H1 (cell line): ENCODE measurements at regions not wholly inside any gene's neighbourhood (a gene's known extent, or its start where the extent isn't known, plus 50 kb on each side); places are given as distances from the start of the nearest gene placed in this dataset.

ENCODE experiments used
- CTCF ChIA-PET: fragments of 300-600 bp; sonication (Branson Sonifier 250); formaldehyde crosslinking; loops from one replicate; lab custom pipeline; 2021; ENCODE audit not compliant: partially characterized antibody; lab: Charles Lee
- POLR2A ChIA-PET: fragments of 300-600 bp; sonication (Branson Sonifier 250); formaldehyde crosslinking; loops from one replicate; lab custom pipeline; 2021; ENCODE audit warnings: inconsistent platforms; ENCODE audit not compliant: partially characterized antibody; lab: Charles Lee
- DNase-seq, 2 experiments: peaks; one replicate each; pipeline versions ENCODE4 v3.0.0 to v3.0.0-alpha.2; 2010 to 2022; ENCODE audit warnings: low spot score in 2 of 2, low read depth in 1 of 2, mixed read lengths in 1 of 2
- FAIRE-seq: peaks from 2 replicates; lab custom pipeline; 2011; peaks lifted over from hg19 to GRCh38; lab: Jason Lieb, UNC
- H2AFZ ChIP-seq: 2 replicates; pipeline ENCODE4 v1.8.1; 2012; ENCODE audit warnings: low read length, inconsistent platforms
- H2AK5ac ChIP-seq: 2 replicates; pipeline ENCODE4 v1.6.1; 2013; ENCODE audit warnings: low read depth, low read length
- H2BK120ac ChIP-seq: replicated peaks from 2 replicates; pipeline ENCODE3; 2013; ENCODE audit warnings: low read depth, low read length, inconsistent platforms
- H2BK12ac ChIP-seq: 2 replicates; pipeline ENCODE4 v1.6.1; 2013; ENCODE audit warnings: low read depth, low read length
- H2BK15ac ChIP-seq: 2 replicates; pipeline ENCODE4 v1.6.1; 2013; ENCODE audit warnings: low read length
- H2BK20ac ChIP-seq: 2 replicates; pipeline ENCODE4 v1.6.1; 2013; ENCODE audit warnings: low read length
- H2BK5ac ChIP-seq: 2 replicates; pipeline ENCODE4 v1.6.1; 2013; ENCODE audit warnings: low read depth, low read length
- H3K14ac ChIP-seq: 2 replicates; pipeline ENCODE4 v1.6.1; 2013; ENCODE audit warnings: inconsistent platforms; ENCODE audit not compliant: insufficient read length
- H3K18ac ChIP-seq: 2 replicates; pipeline ENCODE4 v1.6.1; 2013; ENCODE audit warnings: low read length; ENCODE audit errors: extremely low read depth
- H3K23ac ChIP-seq: 2 replicates; pipeline ENCODE4 v1.6.1; 2013; ENCODE audit warnings: inconsistent platforms; ENCODE audit not compliant: insufficient read length
- H3K23me2 ChIP-seq: 2 replicates; pipeline ENCODE4 v1.6.1; 2013; ENCODE audit warnings: low read depth, low read length
- H3K27ac ChIP-seq: 2 replicates; pipeline ENCODE4 v1.6.1; 2011; ENCODE audit warnings: low read depth, low read length, inconsistent platforms
- H3K27me3 ChIP-seq, 4 experiments: replicated peaks in 1 of 4; 1 replicate in 1 of 4; 2 replicates in 3 of 4; pipeline versions ENCODE4 v1.6.1 to v1.8.1; 2011 to 2013; ENCODE audit warnings: low read length in 3 of 4, mild to moderate bottlenecking in 3 of 4, inconsistent platforms in 2 of 4, mixed read lengths in 2 of 4, moderate library complexity in 1 of 4; ENCODE audit not compliant: control insufficient read depth in 3 of 4, insufficient read depth in 3 of 4; ENCODE audit errors: extremely low read depth in 1 of 4
- H3K36me3 ChIP-seq, 4 experiments: 2 replicates each; pipeline versions ENCODE4 v1.6.1 to v1.8.1; 2011 to 2013; ENCODE audit warnings: mild to moderate bottlenecking in 4 of 4, low read length in 3 of 4, moderate library complexity in 2 of 4, control low read depth in 1 of 4, inconsistent platforms in 1 of 4; ENCODE audit not compliant: insufficient read depth in 4 of 4, control insufficient read depth in 2 of 4
- H3K4ac ChIP-seq: replicated peaks from 2 replicates; pipeline ENCODE3; 2013; ENCODE audit warnings: low read length, low read depth, mixed read lengths, inconsistent platforms; ENCODE audit not compliant: insufficient read length
- H3K4me1 ChIP-seq, 4 experiments: replicated peaks in 1 of 4; 1 replicate in 1 of 4; 2 replicates in 3 of 4; pipeline versions ENCODE4 v1.6.1 to v1.8.1; 2011 to 2013; ENCODE audit warnings: low read length in 3 of 4, inconsistent platforms in 2 of 4, mixed read lengths in 1 of 4; ENCODE audit not compliant: insufficient read depth in 4 of 4, control insufficient read depth in 3 of 4
- H3K4me2 ChIP-seq, 2 experiments: 2 replicates each; pipeline versions ENCODE4 v1.6.1 to v1.8.1; 2011 to 2013; ENCODE audit warnings: low read depth in 2 of 2, low read length in 2 of 2, control low read depth in 1 of 2, inconsistent platforms in 1 of 2, mild to moderate bottlenecking in 1 of 2; ENCODE audit not compliant: insufficient read depth in 1 of 2
- H3K4me3 ChIP-seq, 4 experiments: fragments of 200-600, 300-600 bp in 1 of 4; sonication (generic), shearing (Covaris generic), sonication (Bioruptor Twin) in 1 of 4; 2 replicates each; pipeline versions ENCODE4 v1.5.1 to v1.8.1; 2011 to 2016; ENCODE audit warnings: low read length in 4 of 4, low read depth in 3 of 4, control low read depth in 2 of 4, inconsistent platforms in 2 of 4, mild to moderate bottlenecking in 2 of 4, mixed read lengths in 1 of 4, moderate library complexity in 1 of 4; ENCODE audit not compliant: insufficient read depth in 2 of 4; ENCODE audit errors: extremely low read depth in 1 of 4
- H3K56ac ChIP-seq: replicated peaks from 2 replicates; pipeline ENCODE3; 2013; ENCODE audit warnings: low read depth, mild to moderate bottlenecking, mixed read lengths, low read length, inconsistent platforms; ENCODE audit not compliant: insufficient read length
- H3K79me1 ChIP-seq: 2 replicates; pipeline ENCODE4 v1.6.1; 2013; ENCODE audit warnings: low read depth, low read length, control low read depth
- H3K79me2 ChIP-seq, 2 experiments: 2 replicates each; pipeline versions ENCODE4 v1.6.1 to v1.8.1; 2012 to 2013; ENCODE audit warnings: low read length in 2 of 2, mild to moderate bottlenecking in 2 of 2, inconsistent platforms in 1 of 2; ENCODE audit not compliant: insufficient read depth in 2 of 2, control insufficient read depth in 1 of 2
- H3K9ac ChIP-seq, 4 experiments: replicated peaks in 1 of 4; 1 replicate in 1 of 4; 2 replicates in 3 of 4; pipeline versions ENCODE4 v1.6.1 to v1.8.1; 2011 to 2013; ENCODE audit warnings: low read depth in 3 of 4, low read length in 3 of 4, control low read depth in 2 of 4, mild to moderate bottlenecking in 2 of 4, moderate library complexity in 2 of 4, inconsistent platforms in 1 of 4; ENCODE audit errors: extremely low read depth in 1 of 4
- H3K9me3 ChIP-seq, 2 experiments: 2 replicates each; pipeline versions ENCODE4 v1.6.1 to v1.8.1; 2012 to 2013; ENCODE audit warnings: mild to moderate bottlenecking in 2 of 2, moderate library complexity in 2 of 2, control low read depth in 1 of 2, inconsistent platforms in 1 of 2, low read depth in 1 of 2, low read length in 1 of 2, mixed read lengths in 1 of 2; ENCODE audit not compliant: insufficient read depth in 2 of 2
- H4K20me1 ChIP-seq, 2 experiments: replicated peaks in 1 of 2; 2 replicates each; pipeline versions ENCODE3 to v1.8.1; 2011 to 2013; ENCODE audit warnings: inconsistent platforms in 2 of 2, low read length in 2 of 2, mild to moderate bottlenecking in 1 of 2; ENCODE audit not compliant: insufficient read depth in 2 of 2, control insufficient read depth in 1 of 2
- H4K5ac ChIP-seq: 2 replicates; pipeline ENCODE4 v1.6.1; 2013; ENCODE audit warnings: low read length, low read depth, mixed read lengths, inconsistent platforms; ENCODE audit not compliant: insufficient read length
- H4K8ac ChIP-seq: 2 replicates; pipeline ENCODE4 v1.8.0; 2013; ENCODE audit warnings: mild to moderate bottlenecking, moderate library complexity, low read length, inconsistent platforms; ENCODE audit not compliant: insufficient read depth; ENCODE audit errors: extremely low read depth
- H4K91ac ChIP-seq: replicated peaks from 2 replicates; pipeline ENCODE3; 2013; ENCODE audit warnings: low read length, mixed read lengths, inconsistent platforms; ENCODE audit not compliant: insufficient read length
- BCL11A ChIP-seq, 2 experiments: IDR thresholded peaks; one replicate each; pipeline ENCODE4 v1.6.1; 2011; ENCODE audit warnings: low read depth in 2 of 2, low read length in 2 of 2, mild to moderate bottlenecking in 2 of 2
- CHD1 ChIP-seq: IDR thresholded peaks from 2 replicates; pipeline ENCODE4 v1.6.1; 2012; ENCODE audit warnings: low read depth, low read length, improper control_type of control experiment
- CHD2 ChIP-seq: IDR thresholded peaks from 2 replicates; pipeline ENCODE4 v1.6.1; 2012; ENCODE audit warnings: low read length, improper control_type of control experiment
- KDM5A ChIP-seq: fragments of 200-600 bp; IDR thresholded peaks from 2 replicates; pipeline ENCODE4 v1.7.1; 2012; ENCODE audit warnings: mild to moderate bottlenecking, low read length, inconsistent platforms, mixed read lengths
- POLR2A ChIP-seq, 2 experiments: IDR thresholded peaks; 1 replicate in 1 of 2; 2 replicates in 1 of 2; pipeline ENCODE4 v1.6.1; 2011; ENCODE audit warnings: low read depth in 2 of 2, low read length in 2 of 2, mild to moderate bottlenecking in 2 of 2; ENCODE audit errors: control extremely low read depth in 1 of 2
- RBBP5 ChIP-seq: IDR thresholded peaks from 2 replicates; pipeline ENCODE4 v1.7.1; 2012; ENCODE audit warnings: low read depth, mild to moderate bottlenecking, inconsistent platforms, low read length, moderate library complexity, borderline replicate concordance
- RNF2 ChIP-seq: fragments of 200-900, 300-1000 bp; sonication (generic); IDR thresholded peaks from 2 replicates; pipeline ENCODE4 v1.7.1; 2016; ENCODE audit warnings: borderline replicate concordance, low read depth, mild to moderate bottlenecking, antibody characterized with exemption, low read length; ENCODE audit not compliant: poor library complexity, severe bottlenecking; ENCODE audit errors: missing control alignments
- SAP30 ChIP-seq: fragments of 300-600 bp; sonication (generic); IDR thresholded peaks from 2 replicates; pipeline ENCODE4 v1.7.1; 2012; ENCODE audit warnings: low read length, moderate library complexity, mild to moderate bottlenecking, inconsistent platforms; ENCODE audit not compliant: insufficient read depth, insufficient replicate concordance
- SP2 ChIP-seq: IDR thresholded peaks from 2 replicates; pipeline ENCODE4 v1.6.1; 2012; ENCODE audit warnings: mild to moderate bottlenecking, low read length, inconsistent platforms
- SRF ChIP-seq: IDR thresholded peaks from 2 replicates; pipeline ENCODE4 v1.6.1; 2011; ENCODE audit warnings: mild to moderate bottlenecking, low read depth, low read length, moderate library complexity
- SUZ12 ChIP-seq: fragments of 200-600 bp; sonication (generic); IDR thresholded peaks from 2 replicates; pipeline ENCODE4 v1.6.1; 2012; ENCODE audit warnings: mild to moderate bottlenecking, inconsistent platforms, low read length, moderate library complexity, mixed read lengths
- TAF1 ChIP-seq: IDR thresholded peaks from 2 replicates; pipeline ENCODE4 v1.6.1; 2011; ENCODE audit warnings: mild to moderate bottlenecking, low read depth, low read length
- TEAD4 ChIP-seq: IDR thresholded peaks from 2 replicates; pipeline ENCODE4 v1.6.1; 2012; ENCODE audit warnings: low read depth, low read length, inconsistent platforms, mixed read lengths
- WGBS, 2 experiments: shearing (Covaris generic) in 1 of 2; methylation state at CpG; one replicate each; pipeline versions ENCODE4 v1.1.6 to v1.1.7; 2013 to 2015; ENCODE audit warnings: low lambda C conversion rate in 2 of 2, mixed read lengths in 2 of 2, inconsistent platforms in 1 of 2, low coverage in 1 of 2, missing lambda C conversion rate in 1 of 2; ENCODE audit not compliant: insufficient replicate concordance in 2 of 2, insufficient coverage in 1 of 2, insufficient read length in 1 of 2; ENCODE audit errors: extremely low coverage in 1 of 2, missing lambda C conversion rate in 1 of 2; 5-methylcytosine and 5-hydroxymethylcytosine counted together

- H3K4me3 ChIP-seq = no peak overlapping the region
- no peak overlapping the region for H4K8ac ChIP-seq
- H3K4me2 ChIP-seq = no peak overlapping the region
- H3K9me3 ChIP-seq = no peaks in the 10 kb centered on the region
- DNase-seq = no peak
- H3K4me1 ChIP-seq = peaks cover 0 to 2% (median 0%) of the 10 kb centered on the region in 4 experiments; a peak in 1 of 7 replicates
- no peak overlapping the region for H3K14ac ChIP-seq
- no peak overlapping the region for H2BK120ac ChIP-seq
- no peak overlapping the region for H4K5ac ChIP-seq
- H3K9ac ChIP-seq = no peak overlapping the region
- H2BK15ac ChIP-seq = 0 out of 2 replicates have a peak overlapping the region, but pooled peaks have one; percentile 0
- H3K18ac ChIP-seq = no peak overlapping the region
- no peak overlapping the region for H2BK20ac ChIP-seq
- no peaks in the 10 kb centered on the region for H3K79me2 ChIP-seq
- no peak overlapping the region for H3K23ac ChIP-seq
- no peaks in the 10 kb centered on the region for H3K23me2 ChIP-seq
- H3K79me1 ChIP-seq = no peaks in the 10 kb centered on the region
- H3K36me3 ChIP-seq = no peaks in the 10 kb centered on the region
- H2AFZ ChIP-seq = no peak overlapping the region
- H3K56ac ChIP-seq = no peak overlapping the region
- no peak overlapping the region for H2BK5ac ChIP-seq
- ChIA-PET POLR2A (no interaction called here), CTCF (no interaction called here)
- no peak overlapping the region for H4K91ac ChIP-seq
- H2AK5ac ChIP-seq = no peak overlapping the region
- H4K20me1 ChIP-seq = no peaks in the 10 kb centered on the region
- no peak overlapping the region for H3K4ac ChIP-seq
- WGBS, 2 experiments = 92% methylated on average over 4 of the region's 4 CpGs; no CpG with 5 or more reads in 1 of the 2 experiments
- H3K27ac ChIP-seq = no peak overlapping the region
- FAIRE-seq = no peak
- H2BK12ac ChIP-seq = no peak overlapping the region
- no peaks in the 10 kb centered on the region for H3K27me3 ChIP-seq
- TF ChIP-seq CHD2 (no peak), SAP30 (no peak), RBBP5 (no peak), BCL11A (IDR thresholded peaks at IDR 0.05; ENCODE audit: low read depth in 2 of 2, low read length in 2 of 2) (no peak), CHD1 (no peak), SUZ12 (no peak), KDM5A (no peak), TAF1 (no peak), TEAD4 (no peak), SP2 (no peak), POLR2A (IDR thresholded peaks at IDR 0.05; ENCODE audit: control extremely low read depth in 1 of 2, low read depth in 2 of 2, low read length in 2 of 2) (no peak), RNF2 (no peak), SRF (no peak)
Measured at GRCh38 chr3:105933871-105934270, 65.1 kb upstream of the CBLB start.
